GM23338 (cell line): ENCODE measurements at regions not wholly inside any gene's neighbourhood (a gene's known extent, or its start where the extent isn't known, plus 50 kb on each side); places are given as distances from the start of the nearest gene placed in this dataset.

Experiments
- ATAC-seq: fragments of 200-7000 bp; cut with Tn5 transposase; 3 replicates; pipeline ENCODE4 v1.9.1; 2020
- DNase-seq: peaks from one replicate; pipeline ENCODE4 v3.0.0-alpha.2; 2015; ENCODE audit warnings: low spot score
- H2AFZ ChIP-seq: fragments of 200-600 bp; sonication (generic); 2 replicates; pipeline ENCODE4 v1.8.0; 2016; ENCODE audit warnings: antibody characterized with exemption, mild to moderate bottlenecking, moderate library complexity
- H3F3A ChIP-seq: fragments of 200-600 bp; sonication (generic); replicated peaks from 2 replicates; pipeline ENCODE4 v1.8.0; 2017; ENCODE audit warnings: antibody characterized with exemption, mixed run types, low read depth
- H3K27ac ChIP-seq: fragments of 200-600 bp; sonication (generic); 2 replicates; pipeline ENCODE4 v1.6.1; 2016; ENCODE audit warnings: low read depth
- H3K27me3 ChIP-seq: fragments of 200-600 bp; sonication (generic); 2 replicates; pipeline ENCODE4 v1.8.0; 2016; ENCODE audit warnings: mild to moderate bottlenecking, mixed run types, moderate library complexity; ENCODE audit not compliant: insufficient read depth
- H3K36me3 ChIP-seq: fragments of 200-600 bp; sonication (generic); 2 replicates; pipeline ENCODE4 v1.8.0; 2016; ENCODE audit warnings: mild to moderate bottlenecking; ENCODE audit not compliant: insufficient read depth
- H3K4me1 ChIP-seq: fragments of 200-600 bp; sonication (generic); 2 replicates; pipeline ENCODE4 v1.8.0; 2016; ENCODE audit warnings: mild to moderate bottlenecking, moderate library complexity; ENCODE audit not compliant: insufficient read depth
- H3K4me2 ChIP-seq: fragments of 200-600 bp; sonication (generic); 2 replicates; pipeline ENCODE4 v1.7.1; 2017; ENCODE audit warnings: mixed run types
- H3K4me3 ChIP-seq: fragments of 200-600 bp; sonication (generic); 2 replicates; pipeline ENCODE4 v1.6.1; 2016; ENCODE audit warnings: mixed run types
- H3K79me2 ChIP-seq: fragments of 200-600 bp; sonication (generic); replicated peaks from 2 replicates; pipeline ENCODE4 v1.8.0; 2017; ENCODE audit warnings: mild to moderate bottlenecking; ENCODE audit not compliant: insufficient read depth
- H3K9me2 ChIP-seq: fragments of 200-600 bp; sonication (generic); 2 replicates; pipeline ENCODE4 v1.8.0; 2017; ENCODE audit not compliant: insufficient read depth
- H4K20me1 ChIP-seq: fragments of 200-600 bp; sonication (generic); replicated peaks from 2 replicates; pipeline ENCODE4 v1.8.0; 2017; ENCODE audit warnings: mild to moderate bottlenecking; ENCODE audit not compliant: insufficient read depth
- H3K27ac Mint-ChIP-seq: 2 replicates; pipeline ENCODE4 v1.8.0; 2020; ENCODE audit warnings: inconsistent platforms, mild to moderate bottlenecking, moderate library complexity, mixed read lengths
- H3K27me3 Mint-ChIP-seq: 3 replicates; pipeline ENCODE4 v1.8.0; 2022; ENCODE audit warnings: low read depth, mild to moderate bottlenecking, moderate library complexity, mixed read lengths, inconsistent platforms; ENCODE audit not compliant: insufficient read depth, poor library complexity
- H3K36me3 Mint-ChIP-seq: 3 replicates; pipeline ENCODE4 v1.8.0; 2021; ENCODE audit warnings: low read depth, mild to moderate bottlenecking, inconsistent platforms, moderate library complexity, mixed read lengths
- H3K4me1 Mint-ChIP-seq: 3 replicates; pipeline ENCODE4 v1.8.0; 2020; ENCODE audit warnings: mild to moderate bottlenecking, inconsistent platforms, mixed read lengths
- H3K4me3 Mint-ChIP-seq: 3 replicates; pipeline ENCODE4 v1.8.0; 2021; ENCODE audit warnings: moderate library complexity, mild to moderate bottlenecking, inconsistent platforms, mixed read lengths
- H3K9me3 Mint-ChIP-seq: 3 replicates; pipeline ENCODE4 v1.8.0; 2020; ENCODE audit warnings: moderate library complexity, mild to moderate bottlenecking, inconsistent platforms, mixed read lengths
- CREB1 ChIP-seq: fragments of 250-450 bp; sonication (Bioruptor Pico); IDR thresholded peaks from 2 replicates; pipeline ENCODE4 v1.5.0; 2020; ENCODE audit warnings: low read depth, mild to moderate bottlenecking, moderate library complexity
- EZH2 ChIP-seq: fragments of 200-600 bp; sonication (generic); IDR thresholded peaks from one replicate; pipeline ENCODE4 v1.8.0; 2017; ENCODE audit warnings: antibody characterized with exemption, mild to moderate bottlenecking, low read depth; ENCODE audit not compliant: unreplicated experiment
- EZH2phosphoT487 ChIP-seq: fragments of 200-600 bp; sonication (generic); IDR thresholded peaks from one replicate; pipeline ENCODE4 v1.8.1; 2018; ENCODE audit warnings: antibody characterized with exemption; ENCODE audit not compliant: unreplicated experiment
- JUNB ChIP-seq: IDR thresholded peaks from one replicate; pipeline ENCODE4 v1.6.1; 2016; ENCODE audit warnings: antibody characterized with exemption; ENCODE audit not compliant: unreplicated experiment
- NANOG ChIP-seq: IDR thresholded peaks from 2 replicates; pipeline ENCODE4 v1.6.1; 2016; ENCODE audit warnings: antibody characterized with exemption, borderline replicate concordance
- POLR2AphosphoS5 ChIP-seq: IDR thresholded peaks from 2 replicates; pipeline ENCODE4 v1.6.1; 2016; ENCODE audit warnings: antibody characterized with exemption, low read depth
- STAT1 ChIP-seq: IDR thresholded peaks from one replicate; pipeline ENCODE4 v1.6.1; 2016; ENCODE audit warnings: antibody characterized with exemption; ENCODE audit not compliant: unreplicated experiment
- ZNF114 ChIP-seq: fragments of 250-450 bp; sonication (Bioruptor Pico); IDR thresholded peaks from 2 replicates; pipeline ENCODE4 v1.5.0; 2020; ENCODE audit warnings: mild to moderate bottlenecking, moderate library complexity
- ZNF331 ChIP-seq: fragments of 250-450 bp; sonication (Bioruptor Pico); IDR thresholded peaks from 2 replicates; pipeline ENCODE4 v1.5.0; 2020; ENCODE audit warnings: low read depth, mild to moderate bottlenecking, moderate library complexity
- TF ChIP-seq, protein P1 (sequence below): IDR thresholded peaks from one replicate; pipeline ENCODE4 v1.6.1; 2018; ENCODE audit warnings: antibody characterized with exemption; ENCODE audit not compliant: unreplicated experiment
- TF ChIP-seq, protein P2 (sequence below): IDR thresholded peaks from 2 replicates; pipeline ENCODE4 v1.6.1; 2016; ENCODE audit warnings: antibody characterized with exemption
- TF ChIP-seq, protein P3 (sequence below): fragments of 250-450 bp; sonication (Bioruptor Pico); IDR thresholded peaks from 2 replicates; pipeline ENCODE4 v1.5.0; 2020; ENCODE audit warnings: mild to moderate bottlenecking, moderate library complexity
- TF ChIP-seq, protein P4 (sequence below), 2 experiments: fragments of 200-600 bp in 1 of 2; sonication (generic) in 1 of 2; conservative IDR thresholded peaks; 2 replicates each; pipeline versions ENCODE4 v1.5.1 to v1.6.1; 2016 to 2017; ENCODE audit warnings: antibody characterized with exemption in 2 of 2, low read depth in 2 of 2, mild to moderate bottlenecking in 2 of 2, moderate library complexity in 1 of 2

DNA sequence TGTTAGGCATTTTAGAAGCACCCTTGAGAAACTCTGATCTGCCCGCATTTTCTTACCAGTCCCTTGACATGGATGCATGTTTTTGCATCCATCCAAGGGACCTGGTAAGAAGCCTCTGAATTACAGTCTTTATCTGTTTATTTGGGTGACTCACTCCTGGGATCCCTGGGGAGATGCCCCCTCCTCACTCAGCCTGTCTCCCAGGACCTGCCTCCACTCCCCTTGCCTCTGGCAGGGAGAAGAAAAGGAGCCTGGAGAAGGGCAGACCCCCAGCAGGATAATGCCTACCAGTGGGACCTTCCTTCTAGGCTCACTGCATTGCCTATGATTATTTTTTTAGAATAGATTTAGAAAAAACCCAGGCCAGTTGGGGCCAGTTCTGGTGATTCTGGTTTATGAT, 329.4 kb downstream of the PTTG2 start:
- DNase-seq (no peak), ATAC-seq (no peak)
- H3K27ac Mint-ChIP-seq: no peak overlapping the region
- Histone ChIP-seq H3K27me3 (no peaks in the 10 kb centered on the region), H3K4me2 (no peak overlapping the region), H4K20me1 (no peaks in the 10 kb centered on the region), H3K27ac (no peak overlapping the region), H3K4me3 (no peak overlapping the region), H3K9me2 (no peaks in the 10 kb centered on the region), H2AFZ (peak overlapping the region; percentile 76), H3K4me1 (peaks cover 15% of the 10 kb centered on the region), H3K79me2 (no peaks in the 10 kb centered on the region), H3F3A (no peaks in the 10 kb centered on the region), H3K36me3 (no peaks in the 10 kb centered on the region)
- peaks cover 7% of the 10 kb centered on the region; the same call in 1 of the 3 replicates for H3K36me3 Mint-ChIP-seq
- TF ChIP-seq POLR2AphosphoS5 (no peak), CREB1 (CRISPR knock-in tag) (no peak), ZNF114 (CRISPR knock-in tag) (no peak), ZNF331 (CRISPR knock-in tag) (no peak), JUNB (no peak), STAT1 (no peak), EZH2phosphoT487 (no peak), NANOG (no peak), EZH2 (no peak)
- TF ChIP-seq, protein P1, sequence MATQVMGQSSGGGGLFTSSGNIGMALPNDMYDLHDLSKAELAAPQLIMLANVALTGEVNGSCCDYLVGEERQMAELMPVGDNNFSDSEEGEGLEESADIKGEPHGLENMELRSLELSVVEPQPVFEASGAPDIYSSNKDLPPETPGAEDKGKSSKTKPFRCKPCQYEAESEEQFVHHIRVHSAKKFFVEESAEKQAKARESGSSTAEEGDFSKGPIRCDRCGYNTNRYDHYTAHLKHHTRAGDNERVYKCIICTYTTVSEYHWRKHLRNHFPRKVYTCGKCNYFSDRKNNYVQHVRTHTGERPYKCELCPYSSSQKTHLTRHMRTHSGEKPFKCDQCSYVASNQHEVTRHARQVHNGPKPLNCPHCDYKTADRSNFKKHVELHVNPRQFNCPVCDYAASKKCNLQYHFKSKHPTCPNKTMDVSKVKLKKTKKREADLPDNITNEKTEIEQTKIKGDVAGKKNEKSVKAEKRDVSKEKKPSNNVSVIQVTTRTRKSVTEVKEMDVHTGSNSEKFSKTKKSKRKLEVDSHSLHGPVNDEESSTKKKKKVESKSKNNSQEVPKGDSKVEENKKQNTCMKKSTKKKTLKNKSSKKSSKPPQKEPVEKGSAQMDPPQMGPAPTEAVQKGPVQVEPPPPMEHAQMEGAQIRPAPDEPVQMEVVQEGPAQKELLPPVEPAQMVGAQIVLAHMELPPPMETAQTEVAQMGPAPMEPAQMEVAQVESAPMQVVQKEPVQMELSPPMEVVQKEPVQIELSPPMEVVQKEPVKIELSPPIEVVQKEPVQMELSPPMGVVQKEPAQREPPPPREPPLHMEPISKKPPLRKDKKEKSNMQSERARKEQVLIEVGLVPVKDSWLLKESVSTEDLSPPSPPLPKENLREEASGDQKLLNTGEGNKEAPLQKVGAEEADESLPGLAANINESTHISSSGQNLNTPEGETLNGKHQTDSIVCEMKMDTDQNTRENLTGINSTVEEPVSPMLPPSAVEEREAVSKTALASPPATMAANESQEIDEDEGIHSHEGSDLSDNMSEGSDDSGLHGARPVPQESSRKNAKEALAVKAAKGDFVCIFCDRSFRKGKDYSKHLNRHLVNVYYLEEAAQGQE: no peak
- TF ChIP-seq, protein P2, sequence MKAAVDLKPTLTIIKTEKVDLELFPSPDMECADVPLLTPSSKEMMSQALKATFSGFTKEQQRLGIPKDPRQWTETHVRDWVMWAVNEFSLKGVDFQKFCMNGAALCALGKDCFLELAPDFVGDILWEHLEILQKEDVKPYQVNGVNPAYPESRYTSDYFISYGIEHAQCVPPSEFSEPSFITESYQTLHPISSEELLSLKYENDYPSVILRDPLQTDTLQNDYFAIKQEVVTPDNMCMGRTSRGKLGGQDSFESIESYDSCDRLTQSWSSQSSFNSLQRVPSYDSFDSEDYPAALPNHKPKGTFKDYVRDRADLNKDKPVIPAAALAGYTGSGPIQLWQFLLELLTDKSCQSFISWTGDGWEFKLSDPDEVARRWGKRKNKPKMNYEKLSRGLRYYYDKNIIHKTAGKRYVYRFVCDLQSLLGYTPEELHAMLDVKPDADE: no peak
- TF ChIP-seq, protein P3, sequence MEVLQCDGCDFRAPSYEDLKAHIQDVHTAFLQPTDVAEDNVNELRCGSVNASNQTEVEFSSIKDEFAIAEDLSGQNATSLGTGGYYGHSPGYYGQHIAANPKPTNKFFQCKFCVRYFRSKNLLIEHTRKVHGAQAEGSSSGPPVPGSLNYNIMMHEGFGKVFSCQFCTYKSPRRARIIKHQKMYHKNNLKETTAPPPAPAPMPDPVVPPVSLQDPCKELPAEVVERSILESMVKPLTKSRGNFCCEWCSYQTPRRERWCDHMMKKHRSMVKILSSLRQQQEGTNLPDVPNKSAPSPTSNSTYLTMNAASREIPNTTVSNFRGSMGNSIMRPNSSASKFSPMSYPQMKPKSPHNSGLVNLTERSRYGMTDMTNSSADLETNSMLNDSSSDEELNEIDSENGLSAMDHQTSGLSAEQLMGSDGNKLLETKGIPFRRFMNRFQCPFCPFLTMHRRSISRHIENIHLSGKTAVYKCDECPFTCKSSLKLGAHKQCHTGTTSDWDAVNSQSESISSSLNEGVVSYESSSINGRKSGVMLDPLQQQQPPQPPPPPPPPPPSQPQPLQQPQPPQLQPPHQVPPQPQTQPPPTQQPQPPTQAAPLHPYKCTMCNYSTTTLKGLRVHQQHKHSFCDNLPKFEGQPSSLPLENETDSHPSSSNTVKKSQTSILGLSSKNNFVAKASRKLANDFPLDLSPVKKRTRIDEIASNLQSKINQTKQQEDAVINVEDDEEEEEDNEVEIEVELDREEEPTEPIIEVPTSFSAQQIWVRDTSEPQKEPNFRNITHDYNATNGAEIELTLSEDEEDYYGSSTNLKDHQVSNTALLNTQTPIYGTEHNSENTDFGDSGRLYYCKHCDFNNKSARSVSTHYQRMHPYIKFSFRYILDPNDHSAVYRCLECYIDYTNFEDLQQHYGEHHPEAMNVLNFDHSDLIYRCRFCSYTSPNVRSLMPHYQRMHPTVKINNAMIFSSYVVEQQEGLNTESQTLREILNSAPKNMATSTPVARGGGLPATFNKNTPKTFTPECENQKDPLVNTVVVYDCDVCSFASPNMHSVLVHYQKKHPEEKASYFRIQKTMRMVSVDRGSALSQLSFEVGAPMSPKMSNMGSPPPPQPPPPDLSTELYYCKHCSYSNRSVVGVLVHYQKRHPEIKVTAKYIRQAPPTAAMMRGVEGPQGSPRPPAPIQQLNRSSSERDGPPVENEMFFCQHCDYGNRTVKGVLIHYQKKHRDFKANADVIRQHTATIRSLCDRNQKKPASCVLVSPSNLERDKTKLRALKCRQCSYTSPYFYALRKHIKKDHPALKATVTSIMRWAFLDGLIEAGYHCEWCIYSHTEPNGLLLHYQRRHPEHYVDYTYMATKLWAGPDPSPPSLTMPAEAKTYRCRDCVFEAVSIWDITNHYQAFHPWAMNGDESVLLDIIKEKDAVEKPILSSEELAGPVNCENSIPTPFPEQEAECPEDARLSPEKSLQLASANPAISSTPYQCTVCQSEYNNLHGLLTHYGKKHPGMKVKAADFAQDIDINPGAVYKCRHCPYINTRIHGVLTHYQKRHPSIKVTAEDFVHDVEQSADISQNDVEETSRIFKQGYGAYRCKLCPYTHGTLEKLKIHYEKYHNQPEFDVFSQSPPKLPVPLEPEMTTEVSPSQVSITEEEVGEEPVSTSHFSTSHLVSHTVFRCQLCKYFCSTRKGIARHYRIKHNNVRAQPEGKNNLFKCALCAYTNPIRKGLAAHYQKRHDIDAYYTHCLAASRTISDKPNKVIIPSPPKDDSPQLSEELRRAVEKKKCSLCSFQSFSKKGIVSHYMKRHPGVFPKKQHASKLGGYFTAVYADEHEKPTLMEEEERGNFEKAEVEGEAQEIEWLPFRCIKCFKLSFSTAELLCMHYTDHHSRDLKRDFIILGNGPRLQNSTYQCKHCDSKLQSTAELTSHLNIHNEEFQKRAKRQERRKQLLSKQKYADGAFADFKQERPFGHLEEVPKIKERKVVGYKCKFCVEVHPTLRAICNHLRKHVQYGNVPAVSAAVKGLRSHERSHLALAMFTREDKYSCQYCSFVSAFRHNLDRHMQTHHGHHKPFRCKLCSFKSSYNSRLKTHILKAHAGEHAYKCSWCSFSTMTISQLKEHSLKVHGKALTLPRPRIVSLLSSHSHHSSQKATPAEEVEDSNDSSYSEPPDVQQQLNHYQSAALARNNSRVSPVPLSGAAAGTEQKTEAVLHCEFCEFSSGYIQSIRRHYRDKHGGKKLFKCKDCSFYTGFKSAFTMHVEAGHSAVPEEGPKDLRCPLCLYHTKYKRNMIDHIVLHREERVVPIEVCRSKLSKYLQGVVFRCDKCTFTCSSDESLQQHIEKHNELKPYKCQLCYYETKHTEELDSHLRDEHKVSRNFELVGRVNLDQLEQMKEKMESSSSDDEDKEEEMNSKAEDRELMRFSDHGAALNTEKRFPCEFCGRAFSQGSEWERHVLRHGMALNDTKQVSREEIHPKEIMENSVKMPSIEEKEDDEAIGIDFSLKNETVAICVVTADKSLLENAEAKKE (CRISPR knock-in tag): no peak
- TF ChIP-seq, protein P4, sequence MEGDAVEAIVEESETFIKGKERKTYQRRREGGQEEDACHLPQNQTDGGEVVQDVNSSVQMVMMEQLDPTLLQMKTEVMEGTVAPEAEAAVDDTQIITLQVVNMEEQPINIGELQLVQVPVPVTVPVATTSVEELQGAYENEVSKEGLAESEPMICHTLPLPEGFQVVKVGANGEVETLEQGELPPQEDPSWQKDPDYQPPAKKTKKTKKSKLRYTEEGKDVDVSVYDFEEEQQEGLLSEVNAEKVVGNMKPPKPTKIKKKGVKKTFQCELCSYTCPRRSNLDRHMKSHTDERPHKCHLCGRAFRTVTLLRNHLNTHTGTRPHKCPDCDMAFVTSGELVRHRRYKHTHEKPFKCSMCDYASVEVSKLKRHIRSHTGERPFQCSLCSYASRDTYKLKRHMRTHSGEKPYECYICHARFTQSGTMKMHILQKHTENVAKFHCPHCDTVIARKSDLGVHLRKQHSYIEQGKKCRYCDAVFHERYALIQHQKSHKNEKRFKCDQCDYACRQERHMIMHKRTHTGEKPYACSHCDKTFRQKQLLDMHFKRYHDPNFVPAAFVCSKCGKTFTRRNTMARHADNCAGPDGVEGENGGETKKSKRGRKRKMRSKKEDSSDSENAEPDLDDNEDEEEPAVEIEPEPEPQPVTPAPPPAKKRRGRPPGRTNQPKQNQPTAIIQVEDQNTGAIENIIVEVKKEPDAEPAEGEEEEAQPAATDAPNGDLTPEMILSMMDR (conservative IDR thresholded peaks at IDR 0.05; ENCODE audit: low read depth in 2 of 2): no peak
- peaks cover 21% of the 10 kb centered on the region for H3K4me1 Mint-ChIP-seq
- no peak overlapping the region for H3K4me3 Mint-ChIP-seq
- H3K9me3 Mint-ChIP-seq: peaks cover 19% of the 10 kb centered on the region; the same call in 2 of the 3 replicates
- no peaks in the 10 kb centered on the region for H3K27me3 Mint-ChIP-seq
